ENCODE measurements at regions not wholly inside any gene's neighbourhood (a gene's known extent, or its start where the extent isn't known, plus 50 kb on each side); places are given as distances from the start of the nearest gene placed in this dataset.

DNA sequence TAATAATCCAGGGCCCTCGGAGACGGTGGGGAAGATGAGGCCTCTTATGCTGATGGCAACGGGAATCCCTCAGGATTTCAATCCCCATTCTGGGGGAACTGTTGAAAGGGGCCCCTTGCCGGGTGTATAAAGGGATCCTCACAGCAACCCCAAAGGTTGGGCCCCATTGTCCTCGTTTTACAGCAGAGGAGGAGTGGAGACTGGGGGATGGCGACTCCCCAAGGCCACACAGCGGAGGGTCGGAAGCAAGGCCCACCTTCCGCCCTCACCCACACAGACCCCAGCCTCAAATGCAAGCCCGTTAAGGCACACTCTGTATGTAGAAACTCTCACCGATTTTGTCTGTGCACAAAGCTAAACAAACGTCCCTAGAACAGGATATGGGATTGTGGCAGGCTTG is 327.9 kb upstream of the DIO3 start:
- TF ChIP-seq CTCF (IDR thresholded peaks at IDR 0.05) (no peak), POLR2A (IDR thresholded peaks at IDR 0.05) (no peak), POLR2AphosphoS5 (IDR thresholded peaks at IDR 0.05) (no peak)

All from suprapubic skin (tissue), 4 donors.